Testis (tissue), 2 donors: ENCODE measurements at regions not wholly inside any gene's neighbourhood (a gene's known extent, or its start where the extent isn't known, plus 50 kb on each side); places are given as distances from the start of the nearest gene placed in this dataset.

Experiments
- POLR2A ChIP-seq: fragments of 450-650 bp; IDR thresholded peaks from one replicate; pipeline ENCODE4 v1.6.1; 2017; ENCODE audit warnings: antibody characterized with exemption, mild to moderate bottlenecking, moderate library complexity
- TF ChIP-seq, protein P1 (sequence below), 3 experiments: fragments of 450-650 bp in 2 of 3; fragments of 200-600 bp in 1 of 3; sonication (generic) in 1 of 3; IDR thresholded peaks; one replicate each; pipeline ENCODE4 v1.5.1; 2016 to 2019; ENCODE audit warnings: antibody characterized with exemption in 3 of 3, mild to moderate bottlenecking in 2 of 3, moderate library complexity in 1 of 3

DNA sequence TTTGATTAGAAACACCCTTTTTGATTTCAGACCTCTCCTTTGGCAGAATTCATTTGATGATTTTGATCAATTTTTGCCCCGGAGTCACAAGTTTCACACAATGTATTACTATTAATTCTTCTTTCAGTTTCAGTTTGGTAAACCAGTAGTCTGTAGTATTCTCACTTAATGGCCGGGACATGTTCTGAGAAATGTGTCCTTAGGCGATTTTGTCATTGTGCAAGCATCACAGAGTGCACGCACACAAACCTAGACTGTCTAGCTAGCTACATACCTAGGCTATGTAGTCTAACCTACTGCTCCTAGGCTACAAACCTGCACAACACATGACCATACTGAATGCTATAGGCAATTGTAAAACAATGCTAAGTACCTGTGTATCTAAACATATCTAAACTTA, 662.5 kb downstream of the IRX1 start:
- TF ChIP-seq, protein P1, sequence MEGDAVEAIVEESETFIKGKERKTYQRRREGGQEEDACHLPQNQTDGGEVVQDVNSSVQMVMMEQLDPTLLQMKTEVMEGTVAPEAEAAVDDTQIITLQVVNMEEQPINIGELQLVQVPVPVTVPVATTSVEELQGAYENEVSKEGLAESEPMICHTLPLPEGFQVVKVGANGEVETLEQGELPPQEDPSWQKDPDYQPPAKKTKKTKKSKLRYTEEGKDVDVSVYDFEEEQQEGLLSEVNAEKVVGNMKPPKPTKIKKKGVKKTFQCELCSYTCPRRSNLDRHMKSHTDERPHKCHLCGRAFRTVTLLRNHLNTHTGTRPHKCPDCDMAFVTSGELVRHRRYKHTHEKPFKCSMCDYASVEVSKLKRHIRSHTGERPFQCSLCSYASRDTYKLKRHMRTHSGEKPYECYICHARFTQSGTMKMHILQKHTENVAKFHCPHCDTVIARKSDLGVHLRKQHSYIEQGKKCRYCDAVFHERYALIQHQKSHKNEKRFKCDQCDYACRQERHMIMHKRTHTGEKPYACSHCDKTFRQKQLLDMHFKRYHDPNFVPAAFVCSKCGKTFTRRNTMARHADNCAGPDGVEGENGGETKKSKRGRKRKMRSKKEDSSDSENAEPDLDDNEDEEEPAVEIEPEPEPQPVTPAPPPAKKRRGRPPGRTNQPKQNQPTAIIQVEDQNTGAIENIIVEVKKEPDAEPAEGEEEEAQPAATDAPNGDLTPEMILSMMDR (IDR thresholded peaks at IDR 0.05), result no peak
- no peak for TF ChIP-seq POLR2A
